ENCODE measurements at regions not wholly inside any gene's neighbourhood (a gene's known extent, or its start where the extent isn't known, plus 50 kb on each side); places are given as distances from the start of the nearest gene placed in this dataset.

DNA sequence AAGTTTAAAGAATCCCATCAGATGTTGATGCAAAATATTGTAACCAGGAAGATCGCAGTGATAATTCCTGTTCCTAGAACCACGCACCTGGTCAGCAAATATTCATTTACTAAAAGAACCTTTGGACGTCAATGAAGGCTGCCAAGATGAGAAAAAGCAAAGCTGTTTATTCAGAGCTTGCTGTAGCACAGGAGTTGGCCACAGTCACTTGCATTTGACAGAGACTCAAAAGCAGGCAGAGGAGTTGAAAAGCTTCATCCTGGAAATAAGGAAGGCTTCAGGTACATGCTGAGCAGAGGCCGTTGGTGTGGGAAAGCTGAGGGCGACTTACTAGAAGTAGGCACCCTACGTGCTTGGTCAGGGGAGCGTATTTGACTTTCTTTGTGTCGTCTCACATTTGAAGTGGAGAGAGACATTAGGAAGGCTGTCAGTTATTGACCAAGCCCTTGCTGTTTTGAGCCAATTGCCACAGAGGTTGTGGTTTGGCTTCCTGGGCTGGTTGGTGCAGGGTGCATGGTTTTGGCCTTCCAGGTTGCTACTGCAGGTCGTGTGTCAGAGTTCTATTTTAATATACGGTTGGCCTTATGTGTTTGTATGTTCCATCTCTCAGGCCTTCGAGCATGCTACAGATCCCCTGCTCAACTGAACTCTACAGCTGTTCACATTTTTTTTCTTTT lies 289.6 kb downstream of the METTL4 start:
- DNase-seq: no peak

DNA sequence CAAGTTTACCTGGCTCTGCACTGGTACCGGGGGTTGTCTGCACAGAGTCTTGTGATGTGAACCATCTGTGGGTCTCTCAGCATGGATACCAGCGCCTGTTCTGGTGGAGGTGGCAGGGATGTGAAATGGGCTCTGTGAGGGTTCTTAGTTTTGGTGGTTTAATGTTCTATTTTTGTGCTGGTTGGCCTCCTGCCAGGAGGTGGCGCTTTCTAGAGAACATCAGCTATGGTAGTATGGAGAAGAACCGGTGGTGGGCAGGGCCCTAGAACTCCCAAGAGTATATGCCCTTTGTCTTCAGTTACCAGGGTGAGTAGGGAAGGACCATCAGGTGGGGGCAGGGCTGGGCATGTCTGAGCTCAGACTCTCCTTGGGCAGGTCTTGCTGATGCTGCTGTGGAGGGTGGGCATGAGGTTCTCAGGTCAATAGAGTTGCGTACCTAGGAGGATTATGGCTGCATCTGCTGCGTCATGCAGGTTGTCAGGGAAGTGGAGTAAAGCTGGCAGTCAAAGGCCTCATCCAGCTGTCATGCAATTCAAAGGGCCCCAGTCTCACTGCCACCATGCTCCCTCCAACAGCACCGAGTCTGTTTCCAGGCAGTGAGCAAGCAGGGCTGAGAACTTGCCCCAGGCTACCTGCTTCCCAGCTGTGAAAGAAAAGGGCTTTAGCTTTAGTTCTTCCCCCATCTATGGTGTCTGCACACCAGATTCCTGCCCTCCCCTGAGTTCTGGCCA lies 278.0 kb downstream of the METTL4 start:
- DNase-seq: no peak

DNA sequence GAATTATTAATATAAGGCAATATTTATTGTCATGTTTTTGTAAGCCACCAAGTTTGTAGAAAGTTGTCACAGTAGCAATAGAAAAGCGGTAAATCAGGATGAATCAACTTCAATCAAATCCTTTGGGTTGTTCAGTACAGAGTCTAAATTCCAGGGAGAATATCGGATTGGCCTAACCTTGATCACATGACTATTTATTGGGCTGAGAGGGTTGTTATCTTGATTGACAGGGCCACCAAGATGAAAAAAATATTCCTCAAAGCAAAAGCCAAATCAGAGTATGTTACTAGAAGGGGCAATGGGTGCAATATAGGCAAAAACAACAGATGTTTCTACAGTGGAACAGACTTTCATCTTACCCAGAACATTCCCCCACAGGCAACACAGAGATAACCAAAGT lies 270.0 kb downstream of the METTL4 start:
- DNase-seq: no peak

DNA sequence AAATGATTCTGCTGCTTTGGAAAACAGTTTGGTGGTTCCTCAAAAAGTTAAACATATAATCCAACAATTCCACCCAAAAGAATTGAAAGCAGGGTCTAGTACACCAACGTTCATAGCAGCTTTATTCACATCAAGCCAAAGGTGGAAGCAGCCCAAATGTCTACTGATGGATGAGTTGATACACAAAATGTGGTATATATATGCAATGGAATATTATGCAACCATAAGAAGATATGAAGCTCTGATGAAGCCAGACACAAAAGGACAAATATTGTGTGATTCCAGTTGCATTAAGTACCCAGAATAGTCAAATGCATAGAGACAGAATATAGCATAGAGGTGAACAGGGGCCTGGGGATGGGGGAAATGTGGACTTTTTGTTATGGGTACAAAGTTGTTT lies 269.3 kb downstream of the METTL4 start:
- DNase-seq: no peak

DNA sequence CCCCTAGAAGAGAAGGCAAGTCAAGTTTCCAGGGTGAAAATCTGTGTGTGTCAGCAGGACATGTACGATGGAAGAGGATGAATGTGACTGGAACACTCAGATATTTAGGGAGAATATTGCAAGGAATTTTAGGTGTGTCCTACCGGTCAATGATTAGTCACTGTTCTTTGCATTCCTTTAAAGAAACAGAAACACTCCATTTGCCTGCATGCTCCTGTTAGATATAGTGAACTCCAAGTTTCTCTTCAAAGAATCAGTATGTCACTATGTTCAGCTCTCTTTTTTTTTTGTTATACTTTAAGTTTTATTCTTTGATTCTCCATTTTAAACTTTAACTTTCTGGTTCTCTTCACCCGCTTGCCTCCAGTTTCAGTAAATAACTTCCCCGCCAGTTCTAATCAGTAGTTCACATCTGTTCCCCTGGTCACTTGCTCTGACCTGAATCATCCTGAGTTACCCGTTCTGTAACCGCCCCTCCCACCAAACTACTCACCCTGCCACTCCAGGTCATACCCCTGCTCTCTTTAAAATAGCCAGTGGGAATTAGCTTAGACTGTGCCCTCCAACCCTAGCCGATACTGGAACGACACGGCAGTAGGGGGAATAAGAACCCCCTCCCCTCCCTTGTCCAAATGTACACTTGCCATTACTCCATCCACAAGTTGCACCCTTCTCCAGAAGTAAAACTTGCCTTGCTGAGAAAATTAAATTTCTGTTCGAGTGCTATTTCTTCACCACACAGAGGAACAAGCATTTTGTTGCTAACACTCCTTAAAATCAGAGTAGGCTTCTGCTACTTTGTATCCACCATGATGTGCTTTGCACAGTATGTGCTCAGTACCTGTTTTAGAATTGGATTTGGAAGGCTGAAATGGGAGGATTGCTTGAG lies 268.4 kb downstream of the METTL4 start:
- DNase-seq: no peak

DNA sequence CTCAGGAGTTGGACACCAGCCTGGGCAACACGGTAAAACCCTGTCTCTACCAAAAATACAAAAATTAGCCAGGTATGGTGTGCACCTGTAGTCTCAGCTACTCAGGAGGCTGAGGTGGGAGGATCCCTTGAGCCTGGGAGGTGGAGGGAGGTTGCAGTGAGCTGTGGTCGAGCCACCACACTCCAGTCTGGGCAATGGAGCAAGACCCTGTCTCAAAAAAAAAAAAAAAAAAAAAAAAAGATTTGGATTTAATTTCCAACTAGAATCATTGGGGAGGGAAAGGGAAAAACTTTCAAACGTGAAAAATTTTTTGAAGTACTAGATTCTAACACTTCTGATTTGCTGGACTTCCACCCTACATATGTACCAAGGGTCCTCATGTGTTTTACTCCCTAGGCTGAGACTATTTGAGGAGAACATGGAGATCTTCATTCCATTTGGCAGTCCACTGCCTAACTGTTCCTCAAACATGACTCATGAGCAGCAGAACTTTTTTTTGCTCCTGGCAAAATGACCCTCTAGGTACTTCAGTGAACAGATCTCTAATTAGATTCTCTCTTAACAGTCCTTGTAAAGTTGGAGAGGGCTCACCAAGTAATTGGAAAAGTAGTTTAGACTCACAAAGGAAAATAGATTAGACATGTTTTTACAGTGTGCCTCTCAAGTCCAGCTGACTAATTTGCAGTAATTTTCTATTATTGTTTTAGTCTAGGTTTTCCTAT lies 267.6 kb downstream of the METTL4 start:
- no peak for DNase-seq

DNA sequence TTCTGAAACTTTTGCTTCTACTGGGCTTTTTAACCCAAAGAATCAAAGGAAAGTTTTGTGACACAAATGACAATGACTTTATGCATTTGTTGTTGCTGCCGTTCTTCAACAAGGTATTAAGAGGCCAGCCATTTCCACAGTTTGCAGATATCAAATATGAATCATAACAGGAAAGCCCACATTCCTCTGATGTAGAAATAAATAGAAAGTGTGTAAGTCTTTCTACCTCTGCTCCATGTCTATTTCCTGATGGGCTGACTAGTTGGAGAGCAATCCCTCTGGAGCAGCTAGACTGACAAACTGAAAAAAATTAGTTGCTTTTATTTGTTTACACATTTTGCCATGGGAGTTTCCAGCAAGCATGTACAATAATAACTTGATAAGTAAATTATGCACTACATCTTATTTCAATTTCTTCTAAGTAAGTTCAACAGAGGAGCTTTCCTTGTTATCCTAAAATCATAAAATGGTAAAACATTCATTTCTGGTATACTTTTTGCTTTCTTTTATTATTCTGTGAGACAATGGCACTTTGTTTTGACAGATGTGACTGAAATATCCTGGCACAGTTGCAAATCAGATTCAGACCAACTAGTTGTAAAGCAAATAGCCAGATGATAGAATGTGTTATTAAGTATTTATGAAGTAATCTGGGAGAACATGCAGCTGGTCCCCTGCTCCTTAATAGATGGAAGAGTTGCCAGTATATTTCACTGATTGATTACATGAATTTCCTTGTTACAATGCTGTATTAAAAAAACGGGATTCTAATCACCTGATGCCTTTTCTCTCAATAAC lies 266.7 kb downstream of the METTL4 start:
- DNase-seq: no peak

DNA sequence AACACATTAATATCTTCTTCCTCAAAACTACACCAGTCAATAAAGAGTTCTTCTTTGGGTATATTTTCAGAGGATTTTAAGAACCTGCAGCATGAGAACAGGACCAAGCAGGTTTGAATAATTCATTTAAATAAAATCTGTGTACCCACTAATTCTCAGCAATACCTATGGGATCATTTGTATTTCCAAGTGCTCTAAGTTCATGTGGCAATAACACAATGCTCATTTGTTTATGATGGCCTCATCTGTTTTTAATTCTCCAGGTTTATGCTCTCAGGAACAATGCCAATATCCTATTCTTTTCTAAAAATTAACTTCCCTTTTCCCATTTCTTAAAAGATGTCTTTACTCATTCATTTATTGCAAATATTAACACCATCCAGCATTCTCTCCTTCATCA lies 264.7 kb downstream of the METTL4 start:
- DNase-seq: no peak

DNA sequence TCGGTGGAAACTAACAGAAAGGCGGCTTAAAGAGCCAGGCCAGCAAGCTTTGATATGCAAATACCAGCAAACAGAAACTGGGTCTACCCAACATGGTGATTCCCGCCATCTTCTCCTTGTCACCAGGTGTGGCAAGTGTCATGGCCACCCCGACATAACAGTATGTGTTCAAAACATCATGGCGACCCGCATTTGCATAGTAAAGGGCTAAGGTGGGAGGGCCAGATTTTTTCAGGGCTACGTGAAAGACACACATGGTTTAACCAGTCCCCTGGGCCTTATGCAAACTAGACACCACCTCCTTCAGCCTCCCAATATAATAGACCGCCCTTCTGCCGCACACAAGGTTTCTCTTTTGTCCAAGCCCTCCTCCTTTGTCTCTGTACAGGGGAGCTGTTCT lies 260.4 kb downstream of the METTL4 start:
- no peak for DNase-seq

DNA sequence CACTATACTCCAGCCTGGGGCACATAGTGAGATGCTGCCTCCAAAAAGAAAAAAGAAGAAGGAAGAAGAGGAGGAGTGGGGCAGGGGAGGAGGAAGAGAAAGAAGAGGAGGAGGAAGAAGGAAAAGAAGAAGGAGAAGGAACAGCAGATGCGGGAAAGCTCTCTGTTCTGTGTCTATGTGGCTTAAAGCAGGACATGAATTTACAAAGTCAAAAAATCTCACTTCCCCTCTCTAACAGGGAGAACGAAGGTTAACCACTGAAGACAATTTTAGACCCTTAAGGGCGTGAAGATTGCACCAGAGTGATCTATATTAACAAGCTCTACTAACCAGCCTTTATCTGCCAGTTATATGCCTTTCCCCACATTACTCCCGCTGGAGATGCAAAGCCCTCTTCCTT lies 258.9 kb downstream of the METTL4 start:
- DNase-seq: no peak

DNA sequence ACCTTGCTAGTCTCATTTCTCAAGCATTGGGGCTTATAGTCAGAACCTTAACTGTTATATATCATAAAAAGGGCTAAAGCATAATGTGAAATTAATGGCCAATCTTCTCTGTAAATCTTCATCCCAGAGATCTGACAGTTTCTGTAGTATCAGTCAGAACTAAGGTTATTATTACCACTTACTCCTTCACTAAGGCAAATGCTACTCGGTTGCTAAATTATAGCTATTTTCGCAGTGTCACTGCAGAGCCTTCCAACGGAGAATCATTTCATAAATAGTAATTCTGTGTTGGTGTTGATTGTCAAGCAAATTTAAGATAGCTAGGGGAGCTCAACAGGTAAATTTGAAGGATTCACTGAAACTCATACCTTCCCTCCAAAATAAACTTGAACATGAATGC lies 258.0 kb downstream of the METTL4 start:
- no peak for DNase-seq

DNA sequence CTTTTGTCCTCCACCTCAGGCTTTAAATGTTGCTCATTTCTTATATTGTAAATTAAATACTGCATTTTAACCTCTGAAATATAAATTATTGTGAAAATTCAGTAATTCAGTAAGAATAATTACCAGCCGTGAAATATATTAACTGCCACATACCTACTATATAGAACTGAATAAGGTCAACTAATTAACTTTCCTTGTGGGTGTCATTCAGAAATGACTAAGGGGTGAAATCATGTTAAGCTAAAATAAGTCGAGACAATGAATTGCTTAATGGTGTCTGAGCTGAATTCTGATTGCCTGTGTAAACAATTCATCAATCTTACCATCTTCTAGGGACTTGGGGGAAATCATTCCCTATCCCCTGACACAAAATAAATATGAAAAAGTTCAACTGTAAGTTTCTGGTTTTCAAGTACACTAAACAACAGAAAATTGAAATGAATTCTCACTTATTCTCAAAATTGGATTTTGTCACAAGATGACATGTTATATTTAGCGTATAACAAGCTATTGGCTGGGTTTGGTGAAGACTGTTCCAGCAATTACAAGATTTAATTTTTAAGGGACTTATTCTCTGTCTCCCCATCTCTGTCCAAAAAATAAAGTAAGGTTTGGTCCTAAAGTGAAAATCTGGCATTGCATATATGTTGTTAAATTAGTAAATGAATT lies 255.1 kb downstream of the METTL4 start:
- no peak for DNase-seq

DNA sequence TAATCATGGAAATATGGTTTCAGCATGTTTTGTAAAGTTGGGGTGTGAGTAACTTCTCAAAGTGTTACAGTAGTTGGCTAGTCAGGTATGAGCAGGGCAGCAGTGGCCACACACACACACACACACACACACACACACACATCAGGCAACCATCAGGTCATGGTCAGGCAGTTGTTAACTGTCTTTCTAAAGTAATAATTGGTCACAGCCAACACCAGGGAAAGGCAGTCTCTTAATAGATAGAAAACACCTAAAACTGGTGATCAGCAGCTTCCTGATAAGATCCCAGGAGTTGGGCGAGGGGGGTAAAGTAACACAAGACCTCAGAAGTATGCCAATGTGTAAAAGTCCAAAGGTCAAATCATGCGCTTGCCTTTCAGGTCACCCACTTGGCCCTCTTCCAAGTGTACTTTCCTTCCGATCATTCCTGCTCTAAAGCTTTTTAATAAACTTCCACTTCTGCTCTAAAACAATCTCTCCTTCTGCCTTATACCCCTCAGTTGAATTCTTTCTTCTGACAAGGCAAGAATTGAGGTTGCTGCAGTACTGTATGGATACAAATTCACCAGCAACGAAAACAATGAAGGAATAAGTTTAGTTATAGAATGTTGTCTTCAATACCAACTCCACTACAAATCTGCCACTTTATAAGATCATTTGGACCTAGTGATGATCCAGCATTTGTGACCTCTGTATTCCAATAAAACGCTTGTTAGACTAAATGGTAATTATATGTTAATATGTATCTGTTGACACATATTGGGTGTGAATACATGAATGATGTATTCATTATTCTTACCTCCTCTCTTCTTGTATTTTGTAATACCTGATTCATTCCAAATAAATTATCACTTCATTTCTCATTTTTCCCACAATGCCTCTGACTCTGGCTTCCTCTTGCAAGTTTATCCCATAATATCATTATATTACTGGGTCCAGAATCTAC lies 254.3 kb downstream of the METTL4 start:
- DNase-seq: no peak

DNA sequence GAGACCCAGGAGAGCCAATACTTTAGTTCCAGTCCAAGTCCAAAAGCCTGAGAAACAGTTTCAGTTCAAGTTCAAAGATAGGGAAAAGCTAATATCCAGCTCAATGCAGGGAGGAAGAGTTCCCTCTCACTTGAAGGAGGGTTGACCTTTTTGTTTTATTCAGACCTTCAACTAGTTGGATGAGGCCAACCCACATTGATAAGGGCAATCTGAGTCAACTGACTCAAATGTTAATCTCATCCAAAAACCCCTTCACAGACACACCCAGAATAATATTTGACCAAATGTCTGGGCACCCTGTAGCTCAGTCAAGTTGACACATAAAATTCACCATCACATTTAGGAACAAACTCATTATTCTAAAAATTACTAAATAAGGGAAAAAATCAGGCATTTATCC lies 246.8 kb downstream of the METTL4 start:
- no peak for DNase-seq

DNA sequence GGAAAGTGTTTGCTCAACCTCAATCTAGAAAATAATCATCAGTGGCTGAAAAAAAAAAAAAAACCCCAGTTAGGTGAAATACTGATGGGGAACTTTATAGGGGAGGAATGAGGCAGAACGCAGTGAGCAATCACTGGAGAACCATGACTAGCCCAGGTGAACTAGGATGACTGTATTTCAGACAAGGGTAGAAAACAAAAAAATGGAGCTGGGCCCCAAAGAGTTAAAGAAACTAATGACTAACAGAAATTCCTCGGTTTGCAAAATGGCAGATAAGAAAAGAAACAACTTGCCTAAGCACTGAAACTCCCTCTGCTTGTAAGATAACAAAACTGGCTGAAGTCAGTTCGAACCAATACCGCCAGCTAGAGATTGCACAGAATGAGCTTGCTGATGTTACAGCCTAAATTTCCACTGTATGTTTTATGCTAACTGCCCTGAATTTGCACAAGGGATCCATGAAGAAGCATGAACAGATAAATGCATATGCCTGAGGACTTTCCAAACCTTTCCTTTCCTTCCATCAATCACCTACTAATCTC lies 245.9 kb downstream of the METTL4 start:
- DNase-seq: no peak

DNA sequence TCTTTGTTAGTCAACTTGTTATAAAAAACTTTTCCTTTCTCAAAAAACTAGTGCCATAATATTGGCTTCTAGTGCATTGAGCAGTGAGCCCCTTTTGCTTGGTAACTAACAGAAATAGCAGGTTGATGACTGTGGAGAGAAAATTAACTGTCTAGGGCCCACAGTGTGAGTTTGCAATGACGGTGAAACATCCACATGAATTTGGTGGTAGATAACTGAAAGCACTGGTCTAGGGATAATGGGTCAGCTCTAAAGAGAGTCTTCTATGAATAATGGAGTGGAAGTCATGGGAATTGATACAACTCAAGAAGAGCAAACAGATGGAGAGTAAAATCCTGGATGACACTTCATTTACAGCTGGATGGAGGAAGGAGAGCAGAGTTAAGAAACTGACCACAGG lies 245.4 kb downstream of the METTL4 start:
- no peak for DNase-seq

DNA sequence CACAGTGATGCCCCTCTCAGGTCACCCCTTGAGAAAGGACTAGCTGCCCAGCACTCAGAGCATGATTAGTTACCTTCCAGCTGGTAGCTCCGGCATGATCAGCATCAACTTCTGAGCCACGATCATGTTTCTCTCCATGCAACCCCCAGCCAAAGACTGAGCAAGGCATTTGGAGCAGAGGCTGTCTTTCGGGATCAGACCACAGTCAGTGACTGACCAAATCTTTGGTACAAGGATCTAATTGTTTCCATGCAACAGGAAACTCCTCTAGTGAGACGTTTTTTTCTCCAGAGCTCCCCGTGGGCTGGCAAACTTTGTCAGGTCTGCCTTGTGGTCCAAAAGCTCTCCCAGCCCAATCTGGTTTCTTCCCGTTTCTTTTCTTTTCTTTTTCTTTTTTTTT lies 244.3 kb downstream of the METTL4 start:
- no peak for DNase-seq

DNA sequence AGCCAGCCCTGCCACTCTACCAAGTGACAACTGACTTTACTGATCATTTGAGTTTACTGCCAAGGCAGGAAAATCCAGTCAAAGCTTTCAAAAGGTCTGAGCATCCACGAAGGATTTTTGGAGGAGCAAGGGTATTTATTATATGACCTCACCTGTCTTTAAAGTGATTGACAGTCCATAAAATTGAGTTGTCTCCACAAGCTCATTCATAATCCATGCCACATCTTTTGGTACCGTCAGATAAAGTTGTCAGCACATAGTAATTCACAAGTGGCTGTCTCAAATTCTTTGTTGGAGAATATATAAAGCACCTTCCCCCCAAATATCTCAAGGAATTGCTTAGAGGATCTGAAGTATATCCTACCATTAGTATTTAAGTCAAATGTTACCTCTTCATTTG lies 240.5 kb downstream of the METTL4 start:
- DNase-seq: no peak

DNA sequence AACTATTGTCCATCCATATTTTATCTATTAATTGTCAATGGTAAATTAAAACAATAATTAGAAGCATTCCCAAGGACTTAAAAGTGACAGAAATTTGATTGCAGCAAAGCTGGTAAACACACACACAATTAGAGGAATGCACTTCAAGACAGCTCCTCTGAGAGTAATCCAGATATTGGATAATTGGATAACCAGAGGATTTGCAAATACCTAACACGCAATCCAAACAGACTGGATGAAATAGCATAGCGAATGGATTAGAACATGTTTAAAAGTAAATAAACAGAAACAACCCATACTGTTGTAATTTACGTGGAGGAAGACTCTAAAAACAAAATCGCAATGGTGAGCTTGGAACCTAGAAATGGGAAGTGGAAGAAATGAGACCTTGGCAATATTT lies 239.8 kb downstream of the METTL4 start:
- no peak for DNase-seq

DNA sequence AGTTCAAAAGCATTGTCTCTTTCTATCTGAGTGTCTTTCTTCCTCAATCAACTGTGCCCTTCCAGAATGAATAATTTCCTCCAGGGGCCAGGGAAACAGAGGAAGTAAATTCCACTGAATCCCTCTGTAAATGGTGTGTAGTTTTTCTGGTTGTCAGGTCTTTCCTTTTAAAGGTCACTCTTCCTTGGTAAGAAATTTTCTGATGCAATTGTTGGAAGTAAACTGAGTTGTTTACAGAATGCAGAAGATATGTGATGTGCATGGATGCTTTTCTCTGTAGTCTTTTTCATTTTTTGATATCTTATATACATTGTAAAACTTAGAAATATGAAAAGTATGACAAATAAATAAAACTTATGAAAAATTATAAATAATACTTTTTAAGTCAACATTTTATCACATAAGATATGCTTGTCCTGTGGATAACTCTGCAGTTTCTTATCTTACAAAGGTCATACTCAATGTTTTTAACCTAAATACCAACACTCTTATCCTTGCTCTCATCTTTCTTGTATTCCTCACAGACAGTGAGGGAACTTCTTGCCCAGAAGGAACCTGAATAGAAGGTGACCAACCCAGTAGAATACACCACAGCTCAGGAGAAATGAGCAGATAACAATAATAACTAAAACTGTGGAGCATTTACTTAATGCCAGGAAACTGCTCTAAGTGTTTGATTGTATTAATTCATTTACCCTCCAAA lies 234.5 kb downstream of the METTL4 start:
- no peak for DNase-seq

Data from activated CD4-positive, alpha-beta T cell treated with anti-CD3 and anti-CD28 coated beads for 4 hours (primary cell).